ENCODE measurements at regions not wholly inside any gene's neighbourhood (a gene's known extent, or its start where the extent isn't known, plus 50 kb on each side); places are given as distances from the start of the nearest gene placed in this dataset.

DNA sequence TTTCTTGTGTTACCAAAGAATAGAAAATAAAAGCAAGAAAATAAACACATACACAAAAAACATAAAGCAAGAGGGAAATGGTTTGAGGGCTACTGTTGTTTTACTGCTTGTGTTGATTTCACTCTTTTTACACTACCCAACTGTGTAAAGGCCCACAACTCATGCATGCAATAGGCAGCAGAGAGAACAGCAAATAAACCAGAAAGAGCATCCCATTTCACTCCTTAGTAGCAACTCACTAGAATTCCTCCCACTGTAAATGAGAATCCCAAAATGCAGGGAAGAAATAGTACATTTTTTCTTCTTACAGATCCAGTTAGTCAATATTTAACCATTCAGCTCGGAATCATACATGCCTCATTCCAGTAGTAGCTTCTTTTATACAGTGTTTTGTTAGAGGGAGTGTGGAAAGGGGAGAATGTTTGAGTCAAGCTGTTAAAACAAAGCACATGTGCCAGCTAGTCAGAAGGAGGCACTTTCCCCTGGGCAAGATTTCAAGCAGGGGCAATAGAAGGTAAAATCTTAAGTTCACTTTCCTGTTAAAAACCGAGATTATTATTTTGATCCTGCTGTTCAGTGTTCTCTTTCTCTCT is 147.2 kb upstream of the FAM98A start:
- no peaks in the 10 kb centered on the region for H3K4me1 ChIP-seq
- ATAC-seq (no peak), DNase-seq (no peak)
- TF ChIP-seq, protein P1, sequence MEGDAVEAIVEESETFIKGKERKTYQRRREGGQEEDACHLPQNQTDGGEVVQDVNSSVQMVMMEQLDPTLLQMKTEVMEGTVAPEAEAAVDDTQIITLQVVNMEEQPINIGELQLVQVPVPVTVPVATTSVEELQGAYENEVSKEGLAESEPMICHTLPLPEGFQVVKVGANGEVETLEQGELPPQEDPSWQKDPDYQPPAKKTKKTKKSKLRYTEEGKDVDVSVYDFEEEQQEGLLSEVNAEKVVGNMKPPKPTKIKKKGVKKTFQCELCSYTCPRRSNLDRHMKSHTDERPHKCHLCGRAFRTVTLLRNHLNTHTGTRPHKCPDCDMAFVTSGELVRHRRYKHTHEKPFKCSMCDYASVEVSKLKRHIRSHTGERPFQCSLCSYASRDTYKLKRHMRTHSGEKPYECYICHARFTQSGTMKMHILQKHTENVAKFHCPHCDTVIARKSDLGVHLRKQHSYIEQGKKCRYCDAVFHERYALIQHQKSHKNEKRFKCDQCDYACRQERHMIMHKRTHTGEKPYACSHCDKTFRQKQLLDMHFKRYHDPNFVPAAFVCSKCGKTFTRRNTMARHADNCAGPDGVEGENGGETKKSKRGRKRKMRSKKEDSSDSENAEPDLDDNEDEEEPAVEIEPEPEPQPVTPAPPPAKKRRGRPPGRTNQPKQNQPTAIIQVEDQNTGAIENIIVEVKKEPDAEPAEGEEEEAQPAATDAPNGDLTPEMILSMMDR (IDR thresholded peaks at IDR 0.05) = no peak
- TF ChIP-seq POLR2A (IDR thresholded peaks at IDR 0.05) = no peak
- H3K27me3 ChIP-seq = no peaks in the 10 kb centered on the region
- peaks cover 0 to 17% (median 0%) of the 10 kb centered on the region in 12 donors for H3K9me3 ChIP-seq
- WGBS, 4 donors = 37 to 77% (median 56%) methylated on average over 2 of the region's 2 CpGs
- intact Hi-C loops (cut with DNase I) = no loop called here
- H3K27ac ChIP-seq = no peak overlapping the region
- H3K36me3 ChIP-seq = no peaks in the 10 kb centered on the region
- no peak overlapping the region for H3K4me3 ChIP-seq

DNA sequence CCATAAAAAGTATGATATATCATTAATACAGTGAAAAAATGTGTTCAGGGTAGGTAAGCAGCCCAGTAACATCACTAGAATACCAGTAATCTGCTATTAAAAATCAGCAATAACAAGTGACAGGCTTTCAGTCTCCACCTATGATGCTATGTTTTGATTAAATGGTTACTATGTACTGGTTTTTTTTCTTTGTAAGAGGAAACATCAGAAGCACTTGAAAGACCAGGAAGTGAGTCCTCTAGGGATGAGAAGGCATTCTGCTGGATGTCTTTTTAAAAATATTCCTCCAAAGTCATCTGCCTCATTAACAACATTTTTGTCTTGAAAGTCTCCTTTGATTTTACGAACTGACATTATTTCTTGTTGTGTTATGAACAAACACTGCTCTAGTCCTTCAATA is 136.0 kb upstream of the FAM98A start:
- intact Hi-C loops (cut with DNase I) = no loop called here
- no peaks in the 10 kb centered on the region for H3K36me3 ChIP-seq
- 53 to 73% (median 68%) methylated on average over 1 of the region's 1 CpG for WGBS, 4 donors
- H3K4me1 ChIP-seq = no peaks in the 10 kb centered on the region
- ATAC-seq = no peak
- no peak overlapping the region for H3K4me3 ChIP-seq
- DNase-seq = no peak
- TF ChIP-seq POLR2A (IDR thresholded peaks at IDR 0.05) = no peak
- TF ChIP-seq, protein P1 (IDR thresholded peaks at IDR 0.05) = no peak
- H3K27ac ChIP-seq = no peak overlapping the region
- peaks cover 0 to 7% (median 0%) of the 10 kb centered on the region in 12 donors for H3K9me3 ChIP-seq
- H3K27me3 ChIP-seq = no peaks in the 10 kb centered on the region

DNA sequence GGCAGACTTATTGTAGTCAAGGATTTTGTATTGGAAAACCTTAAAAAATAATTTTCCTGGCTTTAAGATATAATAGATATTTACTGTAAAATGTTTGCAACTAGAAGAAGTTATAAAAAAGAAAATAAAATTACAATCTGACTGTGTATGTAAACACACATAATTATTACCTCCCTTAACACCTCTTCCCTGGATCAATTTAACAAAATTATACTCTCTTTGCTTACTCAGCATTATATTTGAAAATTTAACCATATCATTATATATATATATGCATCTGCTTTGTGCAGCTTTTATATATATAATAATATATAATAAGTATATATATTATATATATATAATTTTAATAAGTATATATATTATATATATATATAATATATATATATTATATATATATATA is 131.7 kb upstream of the FAM98A start:
- H3K9me3 ChIP-seq = no peaks in the 10 kb centered on the region
- ATAC-seq (no peak), DNase-seq (no peak)
- H3K27ac ChIP-seq = no peak overlapping the region
- no peaks in the 10 kb centered on the region for H3K27me3 ChIP-seq
- H3K36me3 ChIP-seq = no peaks in the 10 kb centered on the region
- H3K4me1 ChIP-seq = no peaks in the 10 kb centered on the region
- no peak overlapping the region for H3K4me3 ChIP-seq
- TF ChIP-seq POLR2A (IDR thresholded peaks at IDR 0.05) = no peak
- TF ChIP-seq, protein P1 (IDR thresholded peaks at IDR 0.05) = no peak
- intact Hi-C loops (cut with DNase I) = no loop called here

DNA sequence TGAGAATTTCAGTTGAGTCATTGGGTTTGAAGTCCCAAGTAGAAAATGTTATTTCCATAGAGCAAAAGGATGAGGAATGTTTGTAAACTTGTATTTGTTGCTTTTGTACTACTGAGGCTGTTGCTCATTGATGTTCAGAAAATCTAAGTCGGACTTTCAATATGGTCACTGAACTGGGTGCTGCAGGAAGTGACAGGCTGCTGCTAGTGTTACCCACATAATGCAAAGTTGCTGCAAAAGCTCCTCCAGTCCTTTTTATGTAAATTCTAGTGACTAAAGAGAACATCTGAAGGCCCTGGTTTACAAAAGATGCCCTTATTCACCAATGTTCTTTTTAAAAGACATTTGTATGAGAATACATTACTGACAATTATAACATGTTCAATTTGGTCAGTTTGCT is 131.1 kb upstream of the FAM98A start:
- WGBS, 4 donors = 77 to 93% (median 90%) methylated on average over 1 of the region's 1 CpG
- ATAC-seq = no peak

DNA sequence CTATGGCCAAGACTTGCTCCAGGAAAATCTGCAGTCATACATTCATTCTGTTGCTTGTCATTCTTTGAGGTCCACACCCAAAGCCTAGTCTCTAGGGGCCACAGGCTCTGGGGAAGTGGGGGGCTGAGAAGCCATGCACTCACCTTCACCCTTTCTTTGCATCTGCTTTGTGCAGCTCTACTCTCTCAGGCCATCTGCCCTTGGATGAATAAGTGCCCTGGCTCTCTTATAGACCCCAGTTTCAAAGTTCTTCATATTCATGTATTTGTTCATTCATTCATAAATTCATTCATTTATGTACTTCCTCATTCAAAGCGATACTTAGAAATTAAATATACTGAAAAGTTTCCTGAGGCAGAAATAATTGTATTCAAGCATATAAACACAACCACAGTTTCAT is 130.3 kb upstream of the FAM98A start:
- 93 to 99% (median 98%) methylated on average over 1 of the region's 1 CpG for WGBS, 4 donors
- intact Hi-C loops (cut with DNase I) = no loop called here
- Histone ChIP-seq H3K9me3 (no peaks in the 10 kb centered on the region), H3K27me3 (no peaks in the 10 kb centered on the region), H3K4me1 (no peaks in the 10 kb centered on the region), H3K4me3 (no peak overlapping the region), H3K36me3 (no peaks in the 10 kb centered on the region), H3K27ac (no peak overlapping the region)
- DNase-seq (no peak), ATAC-seq (no peak)
- TF ChIP-seq, protein P1 (IDR thresholded peaks at IDR 0.05) = no peak
- no peak for TF ChIP-seq POLR2A (IDR thresholded peaks at IDR 0.05)

More for the DNA sequence above, 131.1 kb upstream of the FAM98A start:
- no peaks in the 10 kb centered on the region for H3K9me3 ChIP-seq
- H3K27me3 ChIP-seq = no peaks in the 10 kb centered on the region
- intact Hi-C loops (cut with DNase I) = no loop called here
- TF ChIP-seq POLR2A (IDR thresholded peaks at IDR 0.05) = no peak
- DNase-seq = no peak
- no peaks in the 10 kb centered on the region for H3K36me3 ChIP-seq
- H3K4me3 ChIP-seq = no peak overlapping the region
- no peak overlapping the region for H3K27ac ChIP-seq
- H3K4me1 ChIP-seq = no peaks in the 10 kb centered on the region
